ENCODE measurements at regions not wholly inside any gene's neighbourhood (a gene's known extent, or its start where the extent isn't known, plus 50 kb on each side); places are given as distances from the start of the nearest gene placed in this dataset.

- Histone ChIP-seq H3K4me2 (ENCODE audit: control insufficient read depth, insufficient read depth) (no peak overlapping the region), H4K20me1 (ENCODE audit: control insufficient read depth, insufficient read depth) (no peaks in the 10 kb centered on the region), H3K79me2 (ENCODE audit: control insufficient read depth, insufficient read depth, low read length) (no peaks in the 10 kb centered on the region), H3K4me1 (ENCODE audit: control insufficient read depth, insufficient read depth, low read length) (no peaks in the 10 kb centered on the region), H3K9me3 (replicated peaks; ENCODE audit: control insufficient read depth, insufficient read depth, low read length) (no peaks in the 10 kb centered on the region), H3K36me3 (ENCODE audit: control insufficient read depth in 2 of 2, insufficient read depth in 2 of 2, low read length in 1 of 2) (no peaks in the 10 kb centered on the region), H2AFZ (ENCODE audit: control insufficient read depth, low read depth, low read length) (no peak overlapping the region), H3K27ac (ENCODE audit: control insufficient read depth, insufficient read depth) (no peak overlapping the region), H3K9ac (ENCODE audit: control insufficient read depth, insufficient read depth, low read length) (no peak overlapping the region), H3K4me3 (no peak overlapping the region), H3K27me3 (replicated peaks in 1 of 2; ENCODE audit: control insufficient read depth in 2 of 2, insufficient read depth in 2 of 2, low read length in 1 of 2) (no peaks in the 10 kb centered on the region)
- intact Hi-C loops (cut with micrococcal nuclease; ENCODE audit: unreplicated experiment) (no loop called here), in situ Hi-C loops (cut with MboI) (no loop called here)
- CTCF ChIA-PET, result interaction anchor here (1.2 to 1.6 kb wide), 3 partner anchors 9 to 34 kb away, joined by 3 to 7 read pairs (median 5); no protein-coding TSS in a partner anchor
- POLR2A ChIA-PET, result no interaction called here
- 22% methylated on average over 5 of the region's 5 CpGs for WGBS (ENCODE audit: insufficient coverage, insufficient replicate concordance, low lambda C conversion rate, missing lambda C conversion rate)
- DNase-seq (ENCODE audit: low read depth, low spot score) (no peak), ATAC-seq (no peak), FAIRE-seq (no peak)
- BruUV-seq (replicated peaks), result no TSS peak
- SMC1A ChIA-PET (ENCODE audit: uncharacterized antibody, unreplicated experiment), result no interaction called here
- RAD21 ChIA-PET (ENCODE audit: unreplicated experiment), result no interaction called here
- TF ChIP-seq RAD21 (IDR thresholded peaks at IDR 0.05; ENCODE audit: insufficient read depth, low read depth, low read length) (no peak), CTCF (IDR thresholded peaks at IDR 0.05 in 2 of 3, conservative IDR thresholded peaks at IDR 0.05 in 1 of 3; ENCODE audit: control insufficient read depth in 2 of 3, extremely low read depth in 1 of 3, insufficient read depth in 1 of 3, low read depth in 3 of 3, low read length in 3 of 3) (no peak), SMAD1 (IDR thresholded peaks at IDR 0.05; ENCODE audit: low read depth, partially characterized antibody) (no peak), CEBPZ (IDR thresholded peaks at IDR 0.05; ENCODE audit: low read depth, low read length) (no peak), RFX5 (IDR thresholded peaks at IDR 0.05; ENCODE audit: low read depth, low read length) (no peak), ASH2L (IDR thresholded peaks at IDR 0.05; ENCODE audit: borderline replicate concordance, low read depth) (no peak), CBFB (IDR thresholded peaks at IDR 0.05; ENCODE audit: low read depth) (no peak), CUX1 (IDR thresholded peaks at IDR 0.05; ENCODE audit: insufficient replicate concordance, low read depth, low read length) (no peak), NR2C1 (IDR thresholded peaks at IDR 0.05) (no peak), KLF5 (IDR thresholded peaks at IDR 0.05; ENCODE audit: partially characterized antibody) (no peak), MTA3 (IDR thresholded peaks at IDR 0.05; ENCODE audit: borderline replicate concordance, low read length) (no peak), ZZZ3 (IDR thresholded peaks at IDR 0.05; ENCODE audit: control insufficient read depth, insufficient read length, low read depth) (no peak), BACH1 (IDR thresholded peaks at IDR 0.05; ENCODE audit: borderline replicate concordance) (no peak), NBN (IDR thresholded peaks at IDR 0.05) (no peak), HDAC2 (IDR thresholded peaks at IDR 0.05) (no peak), POLR2AphosphoS5 (IDR thresholded peaks at IDR 0.05; ENCODE audit: low read length) (no peak)
These were observed 250.1 kb upstream of the PSMD7 start for GRCh38 chr16:74046524-74046923.
